ENCODE measurements at regions not wholly inside any gene's neighbourhood (a gene's known extent, or its start where the extent isn't known, plus 50 kb on each side); places are given as distances from the start of the nearest gene placed in this dataset.

- no peaks in the 10 kb centered on the region for H3K27me3 ChIP-seq
- no peak for DNase-seq
These were observed 171.8 kb downstream of the IER5 start for GRCh38 chr1:181260271-181260670.

DNA sequence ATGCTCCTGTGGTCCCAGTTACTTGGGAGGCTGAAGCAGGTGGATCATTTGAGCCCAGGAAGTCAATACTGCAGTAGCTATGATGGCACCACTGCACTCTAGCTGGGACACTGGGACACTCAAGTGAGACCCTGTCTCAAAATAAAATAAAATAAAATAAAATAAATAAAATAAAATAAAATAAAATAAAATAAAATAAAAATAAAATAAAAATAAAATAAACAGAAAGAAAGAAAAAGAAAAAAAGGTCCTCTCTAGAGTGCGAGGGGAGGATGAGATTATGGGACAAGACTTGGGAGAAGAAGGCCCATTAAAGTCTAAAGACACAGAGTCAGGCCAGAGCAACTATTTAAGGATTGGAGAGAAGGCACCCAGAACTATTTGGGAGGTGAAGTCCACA lies 172.5 kb downstream of the IER5 start:
- Histone ChIP-seq H3K27me3 (no peaks in the 10 kb centered on the region), H3K4me1 (no peaks in the 10 kb centered on the region), H3K4me3 (ENCODE audit: low read depth, low read length) (no peak overlapping the region), H3K36me3 (no peaks in the 10 kb centered on the region), H3K9me3 (no peaks in the 10 kb centered on the region)
- TF ChIP-seq, protein P1, sequence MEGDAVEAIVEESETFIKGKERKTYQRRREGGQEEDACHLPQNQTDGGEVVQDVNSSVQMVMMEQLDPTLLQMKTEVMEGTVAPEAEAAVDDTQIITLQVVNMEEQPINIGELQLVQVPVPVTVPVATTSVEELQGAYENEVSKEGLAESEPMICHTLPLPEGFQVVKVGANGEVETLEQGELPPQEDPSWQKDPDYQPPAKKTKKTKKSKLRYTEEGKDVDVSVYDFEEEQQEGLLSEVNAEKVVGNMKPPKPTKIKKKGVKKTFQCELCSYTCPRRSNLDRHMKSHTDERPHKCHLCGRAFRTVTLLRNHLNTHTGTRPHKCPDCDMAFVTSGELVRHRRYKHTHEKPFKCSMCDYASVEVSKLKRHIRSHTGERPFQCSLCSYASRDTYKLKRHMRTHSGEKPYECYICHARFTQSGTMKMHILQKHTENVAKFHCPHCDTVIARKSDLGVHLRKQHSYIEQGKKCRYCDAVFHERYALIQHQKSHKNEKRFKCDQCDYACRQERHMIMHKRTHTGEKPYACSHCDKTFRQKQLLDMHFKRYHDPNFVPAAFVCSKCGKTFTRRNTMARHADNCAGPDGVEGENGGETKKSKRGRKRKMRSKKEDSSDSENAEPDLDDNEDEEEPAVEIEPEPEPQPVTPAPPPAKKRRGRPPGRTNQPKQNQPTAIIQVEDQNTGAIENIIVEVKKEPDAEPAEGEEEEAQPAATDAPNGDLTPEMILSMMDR (IDR thresholded peaks at IDR 0.05; ENCODE audit: low read depth, low read length), result no peak
- DNase-seq, result no peak

More at GRCh38 chr1:181260271-181260670, 171.8 kb downstream of the IER5 start:
- Histone ChIP-seq H3K36me3 (no peaks in the 10 kb centered on the region), H3K4me3 (ENCODE audit: low read depth, low read length) (no peak overlapping the region), H3K9me3 (no peaks in the 10 kb centered on the region), H3K4me1 (no peaks in the 10 kb centered on the region)
- TF ChIP-seq, protein P1 (IDR thresholded peaks at IDR 0.05; ENCODE audit: low read depth, low read length), result no peak

GRCh38 chr1:181262069-181262468 lies 173.6 kb downstream of the IER5 start:
- Histone ChIP-seq H3K9me3 (no peaks in the 10 kb centered on the region), H3K4me3 (ENCODE audit: low read depth, low read length) (no peak overlapping the region), H3K27me3 (no peaks in the 10 kb centered on the region), H3K4me1 (no peaks in the 10 kb centered on the region), H3K36me3 (no peaks in the 10 kb centered on the region)
- TF ChIP-seq, protein P1 (IDR thresholded peaks at IDR 0.05; ENCODE audit: low read depth, low read length), result no peak
- DNase-seq, result no peak

GRCh38 chr1:181263444-181263843 lies 174.9 kb downstream of the IER5 start:
- DNase-seq, result no peak
- TF ChIP-seq, protein P1 (IDR thresholded peaks at IDR 0.05; ENCODE audit: low read depth, low read length), result no peak

GRCh38 chr1:181264821-181265220 lies 176.3 kb downstream of the IER5 start:
- Histone ChIP-seq H3K4me3 (ENCODE audit: low read depth, low read length) (no peak overlapping the region), H3K4me1 (no peaks in the 10 kb centered on the region), H3K36me3 (no peaks in the 10 kb centered on the region), H3K9me3 (no peaks in the 10 kb centered on the region), H3K27me3 (no peaks in the 10 kb centered on the region)
- no peak for DNase-seq
- TF ChIP-seq, protein P1 (IDR thresholded peaks at IDR 0.05; ENCODE audit: low read depth, low read length), result no peak

More at GRCh38 chr1:181263444-181263843, 174.9 kb downstream of the IER5 start:
- Histone ChIP-seq H3K36me3 (no peaks in the 10 kb centered on the region), H3K27me3 (no peaks in the 10 kb centered on the region), H3K4me1 (no peaks in the 10 kb centered on the region), H3K9me3 (no peaks in the 10 kb centered on the region), H3K4me3 (ENCODE audit: low read depth, low read length) (no peak overlapping the region)

- no peaks in the 10 kb centered on the region for H3K4me1 ChIP-seq
- 0 out of 2 replicates have a peak, but pooled peaks cover 3% of the 10 kb centered on the region for H3K9me3 ChIP-seq
- no peak overlapping the region for H3K4me3 ChIP-seq (ENCODE audit: low read depth, low read length)
- TF ChIP-seq, protein P1 (IDR thresholded peaks at IDR 0.05; ENCODE audit: low read depth, low read length), result no peak
- DNase-seq, result no peak
- H3K36me3 ChIP-seq, result no peaks in the 10 kb centered on the region
- H3K27me3 ChIP-seq, result no peaks in the 10 kb centered on the region
These were observed 196.5 kb downstream of the IER5 start for GRCh38 chr1:181284978-181285377.
